HG02763 (cell line): ENCODE measurements at regions not wholly inside any gene's neighbourhood (a gene's known extent, or its start where the extent isn't known, plus 50 kb on each side); places are given as distances from the start of the nearest gene placed in this dataset.

Experiments
- ATAC-seq: cut with Tn5 transposase; IDR thresholded peaks from one replicate; pipeline ENCODE4 v1.9.1; 2021; ENCODE audit warnings: mild to moderate bottlenecking, moderate library complexity; ENCODE audit not compliant: unreplicated experiment

GRCh38 chr2:198817536-198817935 lies 640.2 kb downstream of the SATB2 start:
- ATAC-seq, result no peak

GRCh38 chr2:198815626-198816025 lies 642.1 kb downstream of the SATB2 start:
- no peak for ATAC-seq

GRCh38 chr2:198811198-198811597 lies 646.5 kb downstream of the SATB2 start:
- ATAC-seq, result no peak

GRCh38 chr2:198809976-198810375 lies 647.8 kb downstream of the SATB2 start:
- no peak for ATAC-seq

- no peak for ATAC-seq
Measured at GRCh38 chr2:198807131-198807530, 650.6 kb downstream of the SATB2 start.

GRCh38 chr2:198795419-198795818 lies 662.3 kb downstream of the SATB2 start:
- ATAC-seq, result no peak

GRCh38 chr2:198791623-198792022 lies 666.1 kb downstream of the SATB2 start:
- no peak for ATAC-seq

- ATAC-seq, result no peak
Measured at GRCh38 chr2:198788676-198789075, 669.1 kb downstream of the SATB2 start.

- no peak for ATAC-seq
Measured at GRCh38 chr2:198782734-198783133, 675.0 kb downstream of the SATB2 start.

- no peak for ATAC-seq
Measured at GRCh38 chr2:198776616-198777406, 680.9 kb downstream of the SATB2 start.

GRCh38 chr2:198775737-198776136 lies 682.0 kb downstream of the SATB2 start:
- no peak for ATAC-seq

- no peak for ATAC-seq
Measured at GRCh38 chr2:198774576-198774975, 683.2 kb downstream of the SATB2 start.

- ATAC-seq, result no peak
Measured at GRCh38 chr2:198767694-198768093, 690.0 kb downstream of the SATB2 start.

GRCh38 chr2:198763793-198764192 lies 693.9 kb downstream of the SATB2 start:
- no peak for ATAC-seq

GRCh38 chr2:198762441-198762840 lies 695.3 kb downstream of the SATB2 start:
- no peak for ATAC-seq

- ATAC-seq, result no peak
Measured at GRCh38 chr2:198757069-198757468, 700.7 kb downstream of the SATB2 start.

- no peak for ATAC-seq
Measured at GRCh38 chr2:198756166-198756565, 701.6 kb downstream of the SATB2 start.

- no peak for ATAC-seq
Measured at GRCh38 chr2:198753101-198753500, 704.6 kb downstream of the SATB2 start.

GRCh38 chr2:198749364-198749763 lies 708.4 kb downstream of the SATB2 start:
- no peak for ATAC-seq

- no peak for ATAC-seq
Measured at GRCh38 chr2:198731842-198732399, 725.8 kb downstream of the SATB2 start.

GRCh38 chr2:198720266-198720665 lies 737.5 kb downstream of the SATB2 start:
- no peak for ATAC-seq

- ATAC-seq, result no peak
Measured at GRCh38 chr2:198717451-198717850, 740.3 kb downstream of the SATB2 start.
